NT2/D1 (cell line): ENCODE measurements at regions not wholly inside any gene's neighbourhood (a gene's known extent, or its start where the extent isn't known, plus 50 kb on each side); places are given as distances from the start of the nearest gene placed in this dataset.

Source experiments
- DNase-seq: peaks from one replicate; pipeline ENCODE4 v3.0.0-alpha.2; 2011; ENCODE audit warnings: low read depth, low spot score
- H3K27me3 ChIP-seq: 2 replicates; pipeline ENCODE4 v1.6.0; 2011; ENCODE audit warnings: mild to moderate bottlenecking; ENCODE audit not compliant: insufficient read length, insufficient read depth
- H3K36me3 ChIP-seq: 2 replicates; pipeline ENCODE4 v1.6.1; 2011; ENCODE audit warnings: mild to moderate bottlenecking, low read length, mixed read lengths; ENCODE audit not compliant: insufficient read depth, insufficient read length
- H3K4me1 ChIP-seq: 2 replicates; pipeline ENCODE4 v1.5.1; 2011; ENCODE audit not compliant: insufficient read depth, insufficient read length
- H3K4me3 ChIP-seq: 2 replicates; pipeline ENCODE4 v1.5.1; 2011; ENCODE audit warnings: low read depth; ENCODE audit not compliant: insufficient read length
- H3K9ac ChIP-seq: 2 replicates; pipeline ENCODE4 v1.6.0; 2011; ENCODE audit warnings: low read depth; ENCODE audit not compliant: insufficient read length
- H3K9me3 ChIP-seq: 2 replicates; pipeline ENCODE4 v1.5.1; 2011; ENCODE audit warnings: mild to moderate bottlenecking, low read length; ENCODE audit not compliant: insufficient read depth
- SUZ12 ChIP-seq: IDR thresholded peaks from 2 replicates; pipeline ENCODE4 v1.6.1; 2011; ENCODE audit not compliant: insufficient read length, insufficient read depth; ENCODE audit errors: extremely low read depth
- YY1 ChIP-seq: IDR thresholded peaks from 2 replicates; pipeline ENCODE4 v1.6.1; 2011; ENCODE audit not compliant: insufficient read length, insufficient read depth
- ZNF274 ChIP-seq: IDR thresholded peaks from 2 replicates; pipeline ENCODE4 v1.6.1; 2011; ENCODE audit warnings: mild to moderate bottlenecking, low read depth, low read length

DNA sequence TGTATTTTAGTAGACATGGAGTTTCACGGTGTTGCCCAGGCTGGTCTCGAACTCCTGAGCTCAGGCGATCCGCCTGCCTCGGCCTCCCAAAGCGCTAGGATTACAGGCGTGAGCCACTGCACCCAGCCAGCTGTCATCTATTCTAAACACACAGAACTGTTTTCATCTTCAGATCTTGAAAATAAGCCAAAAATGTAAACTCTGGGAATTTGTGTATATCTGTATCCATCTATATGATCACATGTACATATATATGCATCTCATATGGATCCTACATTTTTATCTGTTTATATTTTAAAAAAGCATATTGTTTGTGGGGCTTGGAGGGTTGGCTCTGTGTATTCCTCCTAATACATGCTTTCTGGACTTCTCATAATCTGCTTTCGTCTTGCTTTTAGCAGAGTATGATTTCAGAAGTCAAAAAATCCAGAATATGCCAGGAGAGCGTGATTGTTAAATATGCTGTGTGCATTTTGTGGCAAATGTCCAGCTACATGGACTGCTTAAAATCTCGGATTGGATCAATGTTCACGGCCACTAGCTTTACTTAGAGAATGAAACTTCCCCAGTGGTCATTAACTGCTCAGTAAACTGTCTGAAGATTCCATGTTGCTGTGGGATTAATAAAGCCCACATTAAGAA, 274.4 kb upstream of the IRX1 start:
- Histone ChIP-seq H3K9me3 (no peaks in the 10 kb centered on the region), H3K36me3 (no peaks in the 10 kb centered on the region), H3K9ac (no peak overlapping the region), H3K4me1 (peaks cover 2% of the 10 kb centered on the region), H3K4me3 (no peak overlapping the region), H3K27me3 (no peaks in the 10 kb centered on the region)
- TF ChIP-seq SUZ12: no peak
- TF ChIP-seq ZNF274: no peak
- TF ChIP-seq YY1: no peak
- DNase-seq: no peak

DNA sequence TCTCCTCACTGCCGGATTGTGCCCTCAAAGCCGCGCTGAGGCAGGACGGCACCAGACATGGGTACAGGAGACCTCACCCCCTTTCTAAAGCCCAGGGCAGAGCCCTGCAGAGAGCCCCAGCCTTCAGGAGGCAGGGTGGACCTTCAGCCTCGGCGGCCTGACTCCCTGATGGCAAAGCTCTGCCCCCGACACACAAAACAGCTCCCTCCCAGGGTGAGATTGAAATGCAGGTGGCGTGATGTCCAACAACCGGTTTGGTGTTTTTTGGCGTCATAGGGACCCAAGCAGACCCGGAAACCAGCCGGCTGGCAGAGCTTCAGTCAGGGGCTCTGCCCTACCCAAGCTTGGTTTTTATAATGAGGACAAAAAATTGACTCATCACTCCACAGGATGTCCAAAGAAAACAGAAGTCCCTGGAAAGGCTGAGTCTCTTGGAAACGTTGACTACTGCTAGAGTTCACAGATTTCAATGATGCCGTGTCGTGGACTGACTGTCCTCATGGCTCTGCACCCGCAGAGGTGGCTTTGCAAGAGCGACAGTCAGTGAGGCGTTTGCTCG, 275.2 kb upstream of the IRX1 start:
- TF ChIP-seq YY1 (no peak), ZNF274 (no peak), SUZ12 (no peak)
- no peak for DNase-seq
- Histone ChIP-seq H3K4me1 (peaks cover 2% of the 10 kb centered on the region), H3K4me3 (no peak overlapping the region), H3K36me3 (no peaks in the 10 kb centered on the region), H3K9me3 (no peaks in the 10 kb centered on the region), H3K9ac (no peak overlapping the region), H3K27me3 (no peaks in the 10 kb centered on the region)

DNA sequence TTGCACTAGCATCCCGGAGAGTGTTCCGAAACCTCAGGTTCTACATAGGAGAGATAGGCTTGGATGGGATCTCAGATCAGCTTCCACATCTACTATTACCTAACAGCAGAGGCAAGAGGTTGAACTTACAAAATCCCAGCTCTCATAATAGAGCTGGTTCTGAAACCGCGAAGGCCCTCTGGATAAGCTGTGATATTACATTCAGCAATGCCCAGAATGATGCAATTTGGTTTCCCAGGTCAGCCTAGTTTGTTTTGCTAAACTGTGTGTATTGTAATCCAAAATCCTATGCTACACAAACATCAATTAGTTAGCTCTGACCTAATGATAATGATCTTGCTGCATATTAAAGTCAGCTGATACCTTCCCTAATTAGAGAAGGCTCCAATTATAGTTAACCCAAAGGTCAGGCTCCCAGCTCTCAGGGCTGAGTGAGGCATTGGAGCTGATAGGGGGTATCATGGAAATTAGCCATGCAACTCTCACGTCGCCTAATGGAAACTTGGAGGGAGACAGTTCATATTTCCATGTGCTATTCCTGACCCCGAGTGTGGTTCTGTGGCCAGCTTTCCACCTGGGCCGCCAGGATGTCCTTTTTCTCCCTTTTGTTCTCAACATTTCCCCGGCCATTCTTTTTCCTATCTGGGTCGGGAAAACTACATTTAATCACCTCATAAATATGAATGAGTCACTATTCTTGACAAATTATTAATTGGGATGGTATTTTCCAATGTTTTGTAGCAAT, 278.4 kb upstream of the IRX1 start:
- H3K27me3 ChIP-seq: no peaks in the 10 kb centered on the region
- no peak overlapping the region for H3K9ac ChIP-seq
- DNase-seq: no peak
- no peak overlapping the region for H3K4me3 ChIP-seq
- H3K9me3 ChIP-seq: peaks cover 8% of the 10 kb centered on the region
- TF ChIP-seq ZNF274 (no peak), SUZ12 (no peak), YY1 (no peak)
- no peaks in the 10 kb centered on the region for H3K36me3 ChIP-seq
- peaks cover 2% of the 10 kb centered on the region for H3K4me1 ChIP-seq

DNA sequence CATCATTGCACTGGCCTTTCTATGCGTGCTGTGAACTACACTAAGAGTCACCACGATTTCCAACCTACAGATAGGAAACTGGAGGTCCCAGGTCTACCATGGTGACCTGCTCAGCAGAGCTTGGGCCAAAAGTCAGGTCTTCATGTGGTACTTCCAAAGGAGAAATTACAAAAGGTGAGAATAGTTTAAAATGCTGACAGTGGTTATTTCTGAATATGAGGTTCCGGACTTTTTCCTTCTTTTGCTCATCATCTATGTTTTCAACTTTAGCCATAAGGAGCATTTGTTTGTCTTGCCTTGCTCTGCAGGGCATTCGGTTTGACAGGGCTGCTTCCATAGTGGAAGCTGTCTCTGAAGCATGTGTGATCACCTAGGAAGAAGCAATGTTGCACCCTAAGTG, 282.1 kb upstream of the IRX1 start:
- no peak for DNase-seq
- Histone ChIP-seq H3K27me3 (no peaks in the 10 kb centered on the region), H3K9ac (no peak overlapping the region), H3K36me3 (no peaks in the 10 kb centered on the region), H3K4me1 (no peaks in the 10 kb centered on the region), H3K9me3 (peaks cover 13% of the 10 kb centered on the region), H3K4me3 (no peak overlapping the region)
- TF ChIP-seq SUZ12 (no peak), ZNF274 (no peak), YY1 (no peak)

DNA sequence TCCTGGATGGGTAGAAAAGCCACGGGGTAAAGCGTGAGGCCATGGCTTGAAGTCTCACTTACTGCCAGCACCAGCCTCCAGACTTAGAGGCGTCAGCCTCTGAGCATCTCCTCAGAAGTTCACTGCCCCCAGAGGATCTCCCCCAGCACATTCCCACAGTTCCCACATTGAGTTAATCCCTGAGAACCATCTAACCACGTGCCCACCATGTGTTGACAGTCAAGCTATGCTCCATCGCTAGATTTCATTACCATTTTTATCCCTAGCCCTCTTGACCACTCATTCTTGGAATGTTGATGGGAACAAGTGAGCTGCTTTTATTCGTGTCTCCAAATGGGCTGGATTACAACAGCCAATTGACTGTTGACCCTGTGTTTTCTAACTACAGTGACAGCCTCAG, 283.3 kb upstream of the IRX1 start:
- H3K4me3 ChIP-seq: no peak overlapping the region
- H3K4me1 ChIP-seq: no peaks in the 10 kb centered on the region
- H3K27me3 ChIP-seq: no peaks in the 10 kb centered on the region
- peaks cover 13% of the 10 kb centered on the region for H3K9me3 ChIP-seq
- no peak for DNase-seq
- no peaks in the 10 kb centered on the region for H3K36me3 ChIP-seq
- no peak for TF ChIP-seq ZNF274
- no peak overlapping the region for H3K9ac ChIP-seq

DNA sequence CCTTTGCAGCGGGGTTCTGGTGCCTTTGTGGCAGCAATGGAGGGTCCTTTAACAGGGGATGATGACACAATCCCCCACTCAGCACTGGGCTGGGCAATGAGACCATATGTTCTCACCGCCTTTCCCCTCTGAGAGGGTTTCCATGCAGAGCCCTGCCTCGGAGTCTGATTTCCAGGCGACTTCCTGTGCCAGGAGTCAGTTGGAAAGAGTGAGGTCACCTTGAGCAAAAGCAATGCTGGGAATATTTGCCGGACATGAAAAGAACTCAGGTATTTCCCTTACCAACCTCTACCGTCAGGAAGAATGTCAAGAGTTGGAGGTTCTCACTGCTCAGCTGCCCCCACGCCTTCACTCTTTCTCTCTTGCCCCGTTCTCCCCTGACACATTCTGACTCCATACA, 284.2 kb upstream of the IRX1 start:
- no peak overlapping the region for H3K9ac ChIP-seq
- H3K27me3 ChIP-seq: no peaks in the 10 kb centered on the region
- TF ChIP-seq YY1 (no peak), ZNF274 (no peak), SUZ12 (no peak)
- no peaks in the 10 kb centered on the region for H3K36me3 ChIP-seq
- H3K9me3 ChIP-seq: peaks cover 13% of the 10 kb centered on the region
- DNase-seq: no peak
- H3K4me3 ChIP-seq: no peak overlapping the region
- H3K4me1 ChIP-seq: no peaks in the 10 kb centered on the region

DNA sequence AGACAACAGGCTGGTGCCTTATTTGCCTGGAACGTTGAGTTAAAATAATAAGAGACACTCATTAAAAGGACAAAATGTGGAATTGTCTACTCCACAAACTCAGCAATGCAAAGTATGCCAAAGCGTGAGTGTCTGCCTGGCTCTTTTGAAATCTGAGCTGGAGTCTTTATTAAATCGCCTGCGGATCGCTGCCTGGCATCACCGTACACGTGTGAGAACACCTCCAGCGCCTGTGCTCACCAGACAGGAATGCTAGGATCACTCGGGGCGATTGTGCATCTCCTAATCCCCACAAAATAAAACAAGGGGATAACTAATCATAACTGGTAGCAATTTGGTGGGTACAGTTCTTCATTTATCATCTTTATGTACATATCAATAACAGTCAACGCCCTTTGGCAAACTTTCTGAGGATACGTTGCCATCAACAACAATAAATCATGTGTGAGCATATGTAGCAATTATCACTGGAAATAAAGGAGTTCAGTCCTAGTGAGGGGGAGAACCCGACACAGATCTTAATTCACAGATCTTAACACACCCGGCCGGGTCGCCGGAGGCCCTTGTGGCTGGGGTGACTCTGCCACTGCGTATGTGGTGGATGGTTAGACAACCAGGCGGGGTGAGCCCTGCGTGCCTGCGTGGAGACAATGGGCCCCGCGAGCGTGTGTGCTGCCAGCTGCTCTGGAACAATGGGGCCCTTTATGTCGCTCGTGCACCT, 284.9 kb upstream of the IRX1 start:
- TF ChIP-seq YY1: no peak
- no peak for TF ChIP-seq SUZ12
- TF ChIP-seq ZNF274: no peak
- no peaks in the 10 kb centered on the region for H3K36me3 ChIP-seq
- peaks cover 13% of the 10 kb centered on the region for H3K9me3 ChIP-seq
- H3K4me1 ChIP-seq: no peaks in the 10 kb centered on the region
- H3K4me3 ChIP-seq: no peak overlapping the region
- no peaks in the 10 kb centered on the region for H3K27me3 ChIP-seq
- no peak for DNase-seq
- H3K9ac ChIP-seq: no peak overlapping the region
